IMR-90 (cell line): ENCODE measurements at regions not wholly inside any gene's neighbourhood (a gene's known extent, or its start where the extent isn't known, plus 50 kb on each side); places are given as distances from the start of the nearest gene placed in this dataset.

Experiments used
- ATAC-seq: fragments of 200-7000 bp; cut with Tn5 transposase; 2 replicates; pipeline ENCODE4 v1.9.1; 2020; ENCODE audit warnings: low read depth, mild to moderate bottlenecking, moderate library complexity
- BruUV-seq: library from RNA; stranded (reverse); fragments of 400-500 nt; replicated peaks from 2 replicates; lab custom pipeline; 2021; lab: Mats Ljungman, UMichigan
- CTCF ChIA-PET: fragments of 300-600 bp; formaldehyde crosslinking; extraction: SDS; loops from one replicate; lab custom pipeline; 2021; ENCODE audit warnings: antibody characterized with exemption; lab: Yijun Ruan, JAX
- POLR2A ChIA-PET: fragments of 300-600 bp; sonication (Branson Sonifier 250); formaldehyde crosslinking; loops from one replicate; lab custom pipeline; 2022; ENCODE audit warnings: antibody characterized with exemption; ENCODE audit not compliant: unreplicated experiment; lab: Charles Lee
- DNase-seq: peaks from one replicate; pipeline ENCODE4 v3.0.0; 2013
- H2AFZ ChIP-seq: replicated peaks from 2 replicates; pipeline ENCODE3; 2013; ENCODE audit warnings: low read length, mild to moderate bottlenecking; ENCODE audit not compliant: poor library complexity
- H2AK5ac ChIP-seq: 2 replicates; pipeline ENCODE4 v1.6.1; 2013; ENCODE audit warnings: low read depth, low read length, inconsistent platforms
- H2AK9ac ChIP-seq: replicated peaks from 2 replicates; pipeline ENCODE3; 2013; ENCODE audit warnings: mild to moderate bottlenecking, low read depth, low read length, moderate library complexity; ENCODE audit not compliant: poor library complexity
- H2BK120ac ChIP-seq: 2 replicates; pipeline ENCODE4 v1.6.1; 2013; ENCODE audit warnings: low read depth, low read length, inconsistent platforms
- H2BK15ac ChIP-seq: 3 replicates; pipeline ENCODE4 v1.6.1; 2013; ENCODE audit warnings: low read depth, low read length, inconsistent platforms
- H2BK20ac ChIP-seq: 2 replicates; pipeline ENCODE4 v1.6.1; 2013; ENCODE audit warnings: low read depth, mild to moderate bottlenecking, inconsistent platforms, low read length, moderate library complexity
- H2BK5ac ChIP-seq: 2 replicates; pipeline ENCODE4 v1.6.1; 2013; ENCODE audit warnings: mild to moderate bottlenecking, low read depth, low read length, inconsistent platforms; ENCODE audit not compliant: poor library complexity, severe bottlenecking
- H3K14ac ChIP-seq: replicated peaks from 2 replicates; pipeline ENCODE4 v1.6.1; 2013; ENCODE audit warnings: low read depth, low read length, inconsistent platforms
- H3K18ac ChIP-seq: 2 replicates; pipeline ENCODE4 v1.6.1; 2013; ENCODE audit warnings: low read depth, low read length, control low read depth
- H3K23ac ChIP-seq: 2 replicates; pipeline ENCODE4 v1.6.1; 2013; ENCODE audit warnings: low read depth, low read length, inconsistent platforms
- H3K27ac ChIP-seq: 2 replicates; pipeline ENCODE4 v1.5.1; 2013; ENCODE audit warnings: mild to moderate bottlenecking, control low read depth, low read length; ENCODE audit not compliant: insufficient read depth
- H3K27me3 ChIP-seq: 2 replicates; pipeline ENCODE4 v1.6.1; 2013; ENCODE audit warnings: low read length; ENCODE audit not compliant: control insufficient read depth, insufficient read depth
- H3K36me3 ChIP-seq: 2 replicates; pipeline ENCODE4 v1.6.1; 2013; ENCODE audit warnings: low read length, mixed read lengths; ENCODE audit not compliant: control insufficient read depth, insufficient read depth
- H3K4ac ChIP-seq: 2 replicates; pipeline ENCODE4 v1.6.1; 2013; ENCODE audit warnings: low read depth, low read length, inconsistent platforms
- H3K4me1 ChIP-seq: 2 replicates; pipeline ENCODE4 v1.6.1; 2013; ENCODE audit warnings: low read length, mixed read lengths; ENCODE audit not compliant: control insufficient read depth, insufficient read depth
- H3K4me2 ChIP-seq: 2 replicates; pipeline ENCODE4 v1.6.1; 2013; ENCODE audit warnings: low read depth, mild to moderate bottlenecking, control low read depth, low read length, moderate library complexity
- H3K4me3 ChIP-seq: 2 replicates; pipeline ENCODE4 v1.5.1; 2013; ENCODE audit warnings: low read depth, mild to moderate bottlenecking, control low read depth, low read length, moderate library complexity; ENCODE audit not compliant: insufficient read depth
- H3K56ac ChIP-seq: 2 replicates; pipeline ENCODE4 v1.6.1; 2013; ENCODE audit warnings: low read length, inconsistent platforms; ENCODE audit not compliant: insufficient read depth; ENCODE audit errors: extremely low read depth
- H3K79me1 ChIP-seq, 2 experiments: 2 replicates each; pipeline ENCODE4 v1.6.1; 2013; ENCODE audit warnings: low read length in 2 of 2, inconsistent platforms in 1 of 2, low read depth in 1 of 2
- H3K9ac ChIP-seq: 2 replicates; pipeline ENCODE4 v1.6.1; 2013; ENCODE audit warnings: low read depth, low read length, control low read depth
- H3K9me1 ChIP-seq: 2 replicates; pipeline ENCODE4 v1.6.1; 2013; ENCODE audit warnings: low read length, inconsistent platforms; ENCODE audit not compliant: insufficient read depth
- H3K9me3 ChIP-seq: 2 replicates; pipeline ENCODE4 v1.6.1; 2013; ENCODE audit warnings: low read length; ENCODE audit not compliant: control insufficient read depth, insufficient read depth
- H4K20me1 ChIP-seq: 2 replicates; pipeline ENCODE4 v1.6.1; 2013; ENCODE audit warnings: low read length, inconsistent platforms; ENCODE audit not compliant: insufficient read depth
- H4K5ac ChIP-seq: 2 replicates; pipeline ENCODE4 v1.6.1; 2013; ENCODE audit warnings: mild to moderate bottlenecking, low read depth, low read length, control low read depth
- H4K8ac ChIP-seq, 2 experiments: 2 replicates each; pipeline ENCODE4 v1.6.1; 2013; ENCODE audit warnings: low read depth in 2 of 2, low read length in 2 of 2, control low read depth in 1 of 2, inconsistent platforms in 1 of 2
- H4K91ac ChIP-seq: 2 replicates; pipeline ENCODE4 v1.6.1; 2013; ENCODE audit warnings: low read depth, low read length, inconsistent platforms; ENCODE audit not compliant: insufficient read depth
- BHLHE40 ChIP-seq: fragments of 150-350 bp; IDR thresholded peaks from 2 replicates; pipeline ENCODE4 v1.6.1; 2016; ENCODE audit warnings: mild to moderate bottlenecking, low read depth, low read length
- ELK1 ChIP-seq: fragments of 150-350 bp; IDR thresholded peaks from 2 replicates; pipeline ENCODE4 v1.6.1; 2016; ENCODE audit warnings: low read depth, mild to moderate bottlenecking, low read length, moderate library complexity, borderline replicate concordance
- POLR2A ChIP-seq: IDR thresholded peaks from 2 replicates; pipeline ENCODE4 v1.6.1; 2012; ENCODE audit warnings: mild to moderate bottlenecking, low read depth, low read length
- RAD21 ChIP-seq: IDR thresholded peaks from 2 replicates; pipeline ENCODE4 v1.6.1; 2012; ENCODE audit warnings: low read length, improper control_type of control experiment
- RCOR1 ChIP-seq: IDR thresholded peaks from 2 replicates; pipeline ENCODE4 v1.6.1; 2012; ENCODE audit warnings: mild to moderate bottlenecking, low read length, improper control_type of control experiment; ENCODE audit not compliant: insufficient replicate concordance
- WGBS, 2 experiments: methylation state at CpG; one replicate each; pipeline versions ENCODE4 v1.1.5 to v1.1.7; 2013; ENCODE audit warnings: missing lambda C conversion rate in 2 of 2; ENCODE audit not compliant: insufficient read length in 1 of 2; ENCODE audit errors: extremely low coverage in 2 of 2; 5-methylcytosine and 5-hydroxymethylcytosine counted together
- dilution Hi-C: fragments of 300-500 bp; cut with HindIII; formaldehyde crosslinking; loops from one replicate; pipeline ENCODE4 v1.14.3; 2018; ENCODE audit warnings: low sequenced_read_pairs; ENCODE audit not compliant: unreplicated experiment
- in situ Hi-C: fragments of 300-500 bp; cut with MboI; formaldehyde crosslinking; loops from 3 replicates; pipeline ENCODE4 v1.14.3; 2019; ENCODE audit warnings: low sequenced_read_pairs, inconsistent platforms, mixed read lengths
- intact Hi-C: fragments of 100-400 bp; cut with micrococcal nuclease; formaldehyde crosslinking; loops from 2 replicates; pipeline ENCODE4 v1.10.0; 2022

GRCh38 chr9:103821115-103821514 lies 273.0 kb upstream of the SMC2 start:
- Histone ChIP-seq H4K5ac (no peak overlapping the region), H3K23ac (no peak overlapping the region), H3K9ac (no peak overlapping the region), H2BK15ac (no peak overlapping the region), H3K36me3 (no peaks in the 10 kb centered on the region), H3K4me2 (no peak overlapping the region), H3K14ac (no peak overlapping the region), H2AFZ (no peak overlapping the region), H3K27ac (no peak overlapping the region), H2BK5ac (no peak overlapping the region), H4K8ac (no peak overlapping the region), H3K4me3 (no peak overlapping the region), H3K18ac (no peak overlapping the region), H4K91ac (no peak overlapping the region), H3K4me1 (no peaks in the 10 kb centered on the region), H3K27me3 (no peaks in the 10 kb centered on the region), H2BK120ac (no peak overlapping the region), H3K79me1 (no peaks in the 10 kb centered on the region), H2BK20ac (no peak overlapping the region), H3K9me3 (peaks cover 7% of the 10 kb centered on the region), H3K9me1 (no peaks in the 10 kb centered on the region), H2AK5ac (no peak overlapping the region), H4K20me1 (no peaks in the 10 kb centered on the region), H3K56ac (no peak overlapping the region), H3K4ac (no peak overlapping the region), H2AK9ac (no peak overlapping the region)
- no peak for DNase-seq
- in situ Hi-C loops = no loop called here
- CTCF ChIA-PET = no interaction called here
- TF ChIP-seq ELK1 = no peak
- no peak for TF ChIP-seq POLR2A
- no peak for TF ChIP-seq BHLHE40
- TF ChIP-seq RCOR1 = no peak
- TF ChIP-seq RAD21 = no peak
- dilution Hi-C loops = no loop called here
- intact Hi-C loops = no loop called here
- ATAC-seq = no peak
- no TSS peak for BruUV-seq
- POLR2A ChIA-PET = no interaction called here
- WGBS, 2 experiments = no CpG with 5 or more reads among the region's 1 CpG
